HK-2 (cell line): ENCODE measurements at regions not wholly inside any gene's neighbourhood (a gene's known extent, or its start where the extent isn't known, plus 50 kb on each side); places are given as distances from the start of the nearest gene placed in this dataset.

Experiments
- DNase-seq: peaks from one replicate; pipeline ENCODE4 v3.0.0-alpha.2; 2018; ENCODE audit not compliant: unreplicated experiment

- no peak for DNase-seq
These were observed 146.5 kb downstream of the SYK start for GRCh38 chr9:90948156-90948555.

- no peak for DNase-seq
These were observed 149.0 kb downstream of the SYK start for GRCh38 chr9:90950600-90950999.

GRCh38 chr9:90953200-90953599 lies 151.6 kb downstream of the SYK start:
- no peak for DNase-seq

- no peak for DNase-seq
These were observed 152.2 kb downstream of the SYK start for GRCh38 chr9:90953805-90954204.

GRCh38 chr9:90956026-90956810 lies 154.6 kb downstream of the SYK start:
- DNase-seq, result no peak

GRCh38 chr9:90958328-90958727 lies 156.7 kb downstream of the SYK start:
- DNase-seq, result no peak

- no peak for DNase-seq
These were observed 159.3 kb downstream of the SYK start for GRCh38 chr9:90960941-90961340.

GRCh38 chr9:90961375-90961774 lies 159.8 kb downstream of the SYK start:
- DNase-seq, result no peak

- no peak for DNase-seq
These were observed 162.7 kb downstream of the SYK start for GRCh38 chr9:90964101-90965020.

GRCh38 chr9:90965226-90966030 lies 163.8 kb downstream of the SYK start:
- DNase-seq, result no peak

- DNase-seq, result no peak
These were observed 164.3 kb downstream of the SYK start for GRCh38 chr9:90966031-90966290.

GRCh38 chr9:90966480-90967144 lies 165.0 kb downstream of the SYK start:
- DNase-seq, result no peak

GRCh38 chr9:90967145-90967538 lies 165.5 kb downstream of the SYK start:
- no peak for DNase-seq

GRCh38 chr9:90969021-90969675 lies 167.5 kb downstream of the SYK start:
- no peak for DNase-seq

- DNase-seq, result no peak
These were observed 169.0 kb downstream of the SYK start for GRCh38 chr9:90970608-90971007.

GRCh38 chr9:90972057-90972456 lies 170.4 kb downstream of the SYK start:
- DNase-seq, result no peak

- no peak for DNase-seq
These were observed 172.4 kb downstream of the SYK start for GRCh38 chr9:90974016-90974415.

- no peak for DNase-seq
These were observed 173.1 kb downstream of the SYK start for GRCh38 chr9:90974643-90975245.

GRCh38 chr9:90975781-90976538 lies 174.3 kb downstream of the SYK start:
- no peak for DNase-seq

GRCh38 chr9:90979138-90979551 lies 177.5 kb downstream of the SYK start:
- no peak for DNase-seq
